ENCODE measurements at regions not wholly inside any gene's neighbourhood (a gene's known extent, or its start where the extent isn't known, plus 50 kb on each side); places are given as distances from the start of the nearest gene placed in this dataset.
"Not testable (repeated sequence)": the region's sequence is repeated elsewhere in the genome, so short reads cannot be mapped to it uniquely, and the experiment has no call there.

DNA sequence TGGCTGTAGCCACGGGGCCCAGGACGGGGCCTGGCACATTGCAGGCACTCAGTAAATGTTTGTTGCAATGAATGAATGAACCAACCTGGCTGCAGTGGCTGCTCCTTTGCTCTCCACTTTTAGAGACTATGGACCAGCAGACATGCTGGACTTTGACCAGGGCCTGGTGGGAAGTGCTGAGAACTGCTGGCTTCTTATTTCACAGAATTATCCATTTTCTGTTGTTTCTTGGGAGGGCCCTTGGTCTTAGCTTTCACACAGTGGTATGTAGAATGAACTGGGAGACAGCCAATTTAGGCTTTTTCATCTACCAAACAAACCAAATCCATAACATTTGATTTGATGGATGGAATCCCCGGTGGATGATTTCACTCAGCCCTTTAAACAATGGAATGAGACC lies 78.0 kb upstream of the LHFPL2 start:
- DNase-seq, result peak; percentile 92

DNA sequence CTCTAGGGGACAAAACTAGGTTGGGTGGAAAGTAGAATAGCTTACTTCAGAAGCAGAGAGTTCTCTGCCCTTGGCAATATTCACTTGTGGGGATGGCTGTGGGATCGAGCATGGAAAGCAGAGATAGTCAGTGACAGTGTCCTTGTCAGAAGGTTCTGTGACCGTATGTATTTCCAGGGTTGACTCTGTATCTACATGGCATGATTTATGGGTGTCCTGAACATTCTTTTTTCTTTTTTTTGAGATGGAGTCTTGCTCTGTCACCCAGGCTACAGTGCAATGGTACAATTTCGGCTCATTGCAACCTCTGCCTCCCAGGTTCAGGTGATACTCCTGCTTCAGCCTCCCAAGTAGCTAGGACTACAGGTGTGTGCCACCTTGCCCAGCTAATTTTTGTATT lies 77.4 kb upstream of the LHFPL2 start:
- DNase-seq, result no peak

DNA sequence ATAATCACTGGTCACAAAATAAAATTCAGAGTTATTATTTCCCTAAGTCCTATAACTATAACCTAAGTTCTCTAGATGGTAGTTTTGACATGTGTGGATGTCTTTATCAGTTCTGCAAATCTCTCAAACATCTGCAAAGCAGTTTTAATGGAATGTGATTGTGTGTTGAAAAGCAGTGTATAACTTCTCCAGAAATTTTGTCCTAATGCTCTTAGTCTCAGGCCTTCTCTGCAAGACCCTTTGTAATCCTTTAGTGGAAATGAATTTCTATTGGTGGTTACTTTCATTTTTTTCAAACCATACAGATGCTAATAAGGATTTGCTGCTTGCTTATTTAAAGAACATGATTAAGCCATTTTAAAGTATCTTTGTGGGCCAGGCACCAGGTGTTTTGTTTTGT lies 75.5 kb upstream of the LHFPL2 start:
- no peak for DNase-seq

DNA sequence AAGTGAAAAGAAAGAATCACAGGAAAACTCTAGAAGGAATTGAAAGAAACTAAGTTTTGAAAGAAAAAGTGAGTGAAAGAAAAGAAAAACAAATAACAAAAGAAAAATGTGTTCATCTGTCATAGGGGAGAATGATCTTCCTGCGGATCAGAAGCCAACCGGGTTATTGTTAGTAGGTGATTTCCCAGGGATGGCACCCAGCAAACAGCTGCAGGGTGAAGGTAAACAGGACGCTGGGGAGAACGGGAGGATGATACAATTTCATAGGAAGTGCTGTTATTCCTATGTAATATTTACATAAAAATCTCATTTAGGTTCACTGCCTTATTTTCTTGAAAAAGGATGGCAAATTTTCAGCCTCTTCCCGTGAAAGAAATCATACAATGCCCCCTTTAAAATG lies 72.4 kb upstream of the LHFPL2 start:
- no peak for DNase-seq

DNA sequence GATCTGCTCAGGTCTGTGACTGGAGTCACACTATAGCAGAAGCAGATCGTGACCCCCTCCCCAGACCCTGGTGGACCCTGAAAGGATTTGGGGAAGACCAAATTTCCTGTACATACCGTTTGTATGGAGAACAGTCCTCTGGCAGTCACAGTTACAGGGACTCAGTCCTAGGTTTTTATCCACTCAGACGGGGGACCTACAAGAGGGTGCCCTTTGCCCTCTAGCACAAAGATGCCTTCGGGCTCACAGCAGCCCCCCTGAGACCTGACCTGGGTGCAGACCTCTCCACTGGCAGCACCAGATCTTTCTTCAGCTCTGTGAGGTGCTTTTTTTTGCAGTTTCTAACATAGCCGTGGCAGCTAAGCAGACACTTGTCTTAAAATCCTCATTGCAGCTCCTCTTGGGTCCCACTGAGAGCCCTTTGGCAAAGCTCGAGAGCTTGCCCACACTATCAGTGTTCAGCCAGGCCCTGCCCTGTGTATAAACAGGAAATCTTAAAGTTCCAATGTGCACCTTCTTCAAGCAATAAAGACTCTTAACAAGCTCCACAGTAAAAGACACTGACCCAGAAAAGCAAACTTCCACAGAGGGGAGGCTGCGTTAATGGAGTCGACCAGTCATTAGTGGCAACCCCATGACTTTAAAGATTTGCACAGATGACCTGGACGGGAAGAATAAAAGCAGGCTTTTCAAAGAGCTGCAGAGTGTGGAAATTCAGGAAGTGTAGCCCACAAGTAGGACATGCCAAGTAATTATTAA lies 71.8 kb upstream of the LHFPL2 start:
- DNase-seq, result no peak

DNA sequence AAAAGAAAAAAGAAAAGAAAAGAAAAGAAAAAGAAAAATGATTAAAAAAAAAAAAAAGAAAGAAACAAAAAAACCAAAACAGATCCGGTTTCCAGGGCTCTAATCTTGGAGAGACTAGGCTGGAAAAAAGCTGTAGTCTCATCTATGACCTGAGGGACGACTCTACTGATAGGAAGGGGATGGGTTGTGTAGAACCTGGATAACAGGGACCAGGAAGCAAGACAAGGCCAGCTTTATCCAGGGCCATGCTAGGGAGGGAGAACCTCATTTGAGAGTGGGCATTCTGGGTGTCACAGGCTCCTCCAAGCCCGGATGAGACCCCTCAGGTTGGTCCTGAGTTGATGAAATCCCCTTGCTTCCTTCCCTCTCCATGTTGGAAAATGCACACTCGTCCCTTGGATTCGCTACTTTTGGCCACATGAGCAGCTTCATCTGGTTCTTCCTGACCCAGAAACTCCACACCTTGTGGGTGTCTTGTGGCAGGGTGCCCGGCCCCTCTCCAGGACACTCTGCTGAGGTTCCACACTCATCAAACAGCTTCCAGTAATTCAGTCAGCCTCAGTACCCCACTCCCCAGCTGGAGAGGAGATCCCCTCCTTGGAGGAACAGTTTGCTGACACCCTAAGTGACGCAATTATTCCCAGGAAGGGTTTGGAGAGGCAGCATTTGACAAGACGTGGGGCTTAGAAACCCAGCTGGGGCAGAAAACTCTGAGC lies 71.1 kb upstream of the LHFPL2 start:
- DNase-seq, result no peak

DNA sequence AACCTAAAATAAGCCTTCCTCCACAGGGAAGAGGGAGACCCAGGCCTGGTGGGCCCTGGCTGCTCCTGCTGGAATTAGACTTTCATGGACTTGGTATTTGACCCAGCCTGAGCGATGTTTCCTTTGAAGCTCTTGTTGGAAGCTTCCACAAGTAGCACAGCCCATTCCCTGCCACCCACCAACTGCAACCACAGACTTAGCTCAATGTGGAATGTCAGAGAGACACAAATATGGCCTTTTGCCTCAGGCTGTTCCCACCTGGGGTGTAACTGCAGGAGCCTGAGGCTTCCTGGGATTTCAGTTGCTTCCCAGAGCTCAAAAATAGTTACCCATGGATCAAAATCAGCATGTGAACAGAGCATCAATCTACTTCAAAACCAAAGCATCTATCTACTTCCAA lies 70.3 kb upstream of the LHFPL2 start:
- DNase-seq, result peak; percentile 53

DNA sequence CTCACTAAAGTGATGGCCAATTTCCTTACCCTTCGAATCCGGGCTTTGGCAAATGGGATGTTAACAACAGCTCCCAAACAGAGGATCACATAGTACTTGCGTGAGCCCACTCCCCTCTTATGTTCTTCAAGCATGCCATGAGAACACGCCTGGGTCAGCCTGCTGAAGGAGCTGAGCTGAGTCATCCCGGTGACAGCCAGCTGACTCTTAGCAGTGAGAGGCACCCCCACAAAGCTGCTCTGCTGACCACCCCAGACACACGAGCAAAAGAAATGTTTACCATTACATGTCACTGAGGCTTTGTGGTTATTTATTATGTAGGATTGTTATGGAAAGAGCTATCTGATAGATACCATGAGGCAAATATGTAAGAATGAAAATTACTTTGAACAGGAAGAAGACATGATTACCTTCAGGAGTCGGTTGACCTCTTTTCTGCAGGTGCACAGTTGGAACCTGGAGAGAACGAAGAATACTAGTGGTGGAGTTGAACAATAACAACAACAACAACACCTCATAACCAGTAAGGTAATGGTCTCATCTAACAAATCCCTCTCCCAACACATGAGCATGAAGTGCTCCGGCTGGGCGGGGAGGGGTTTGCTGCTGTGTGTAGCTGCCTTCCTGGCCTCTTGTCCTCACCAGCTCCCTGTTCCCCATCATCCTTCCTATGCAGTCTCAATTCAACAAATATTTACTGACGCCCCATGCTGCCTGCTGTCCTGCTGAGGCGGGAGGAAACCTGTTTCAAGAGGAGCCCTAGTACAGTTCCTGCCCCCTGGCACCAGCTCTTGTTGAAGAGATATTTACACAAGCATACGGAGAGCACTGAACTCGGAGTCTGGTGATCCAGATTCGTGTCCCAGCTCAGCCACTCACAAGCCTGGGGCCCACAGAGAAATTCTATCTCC lies 69.4 kb upstream of the LHFPL2 start:
- DNase-seq, result peak; percentile 45

DNA sequence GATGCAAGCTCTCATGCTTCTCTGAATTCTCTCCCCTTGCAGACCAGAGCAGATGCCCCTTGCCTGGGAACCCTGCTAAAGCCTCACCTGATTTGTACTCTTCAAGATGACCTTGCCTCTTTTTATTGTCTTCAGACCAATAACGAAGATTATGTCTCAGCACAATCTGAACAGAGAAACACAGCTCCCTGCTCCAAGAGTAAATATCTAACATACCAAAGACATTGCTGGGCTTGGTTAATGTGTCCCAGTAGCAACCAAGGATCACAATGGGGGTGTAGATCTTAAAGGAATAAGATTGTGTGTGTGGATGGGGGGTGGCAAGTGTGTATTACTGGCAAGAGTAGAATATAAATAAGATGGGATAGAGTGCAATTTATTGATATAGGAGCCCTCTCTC lies 67.6 kb upstream of the LHFPL2 start:
- DNase-seq, result peak; percentile 72

DNA sequence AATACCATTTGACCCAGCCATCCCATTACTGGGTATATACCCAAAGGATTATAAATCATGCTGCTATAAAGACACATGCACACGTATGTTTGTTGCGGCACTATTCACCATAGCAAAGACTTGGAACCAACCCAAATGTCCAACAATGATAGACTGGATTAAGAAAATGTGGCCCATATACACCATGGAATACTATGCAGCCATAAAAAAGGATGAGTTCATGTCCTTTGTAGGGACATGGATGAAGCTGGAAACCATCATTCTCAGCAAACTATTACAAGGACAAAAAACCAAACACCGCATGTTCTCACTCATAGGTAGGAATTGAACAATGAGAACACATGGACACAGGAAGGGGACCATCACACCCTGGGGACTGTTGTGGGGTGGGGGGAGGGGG lies 66.8 kb upstream of the LHFPL2 start:
- not testable (repeated sequence) for DNase-seq

DNA sequence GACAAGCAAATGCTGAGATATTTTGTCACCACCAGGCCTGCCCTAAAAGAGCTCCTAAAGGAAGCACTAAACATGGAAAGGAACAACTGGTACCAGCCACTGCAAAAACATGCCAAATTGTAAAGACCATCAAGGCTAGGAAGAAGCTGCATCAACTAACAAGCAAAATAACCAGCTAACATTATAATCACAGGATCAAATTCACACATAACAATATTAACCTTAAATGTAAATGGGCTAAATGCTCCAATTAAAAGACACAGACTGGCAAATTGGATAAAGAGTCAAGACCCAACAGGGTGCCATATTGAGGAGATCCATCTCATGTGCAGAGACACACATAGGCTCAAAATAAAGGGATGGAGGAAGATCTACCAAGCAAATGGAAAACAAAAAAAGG lies 63.1 kb upstream of the LHFPL2 start:
- DNase-seq, result not testable (repeated sequence)

DNA sequence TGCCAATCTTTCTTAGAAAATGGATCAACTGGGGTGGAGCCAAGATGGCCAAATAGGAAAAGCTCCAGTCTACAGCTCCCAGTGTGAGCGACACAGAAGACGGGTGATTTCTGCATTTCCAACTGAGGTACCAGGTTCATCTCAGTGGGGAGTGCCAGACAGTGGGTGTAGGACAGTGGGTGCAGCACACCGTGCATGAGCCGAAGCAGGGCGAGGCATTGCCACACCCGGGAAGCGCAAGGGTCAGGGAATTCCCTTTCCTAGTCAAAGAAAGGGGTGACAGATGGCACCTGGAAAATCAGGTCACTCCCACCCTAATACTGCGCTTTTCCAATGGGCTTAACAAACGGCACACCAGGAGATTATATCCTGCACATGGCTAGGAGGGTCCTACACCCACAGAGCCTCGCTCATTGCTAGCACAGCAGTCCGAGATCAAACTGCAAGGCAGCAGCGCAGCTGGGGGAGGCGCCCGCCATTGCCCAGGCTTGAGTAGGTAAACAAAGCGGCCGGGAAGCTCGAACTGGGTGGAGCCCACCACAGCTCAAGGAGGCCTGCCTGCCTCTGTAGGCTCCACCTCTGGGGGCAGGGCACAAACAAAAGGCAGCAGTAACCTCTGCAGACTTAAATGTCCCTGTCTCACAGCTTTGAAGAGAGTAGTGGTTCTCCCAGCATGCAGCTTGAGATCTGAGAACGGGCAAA lies 61.3 kb upstream of the LHFPL2 start:
- not testable (repeated sequence) for DNase-seq

DNA sequence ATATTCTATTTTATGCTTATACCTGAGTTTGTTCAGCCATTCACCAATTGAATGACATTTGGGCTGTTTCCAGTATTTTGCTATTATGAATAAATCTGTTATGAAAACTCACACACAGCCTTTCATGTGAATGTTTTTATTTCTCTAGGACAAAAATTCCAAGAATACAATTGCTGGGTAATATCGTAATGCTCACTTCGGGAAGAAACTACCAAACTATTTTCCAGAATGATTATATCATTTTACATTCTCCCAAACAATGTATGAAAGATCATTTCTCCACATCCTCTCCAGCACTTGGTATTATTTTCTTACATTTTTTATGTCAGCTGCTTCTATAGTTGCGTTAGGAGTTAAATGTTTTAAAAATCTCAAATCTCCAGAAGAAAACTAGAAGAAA lies 58.3 kb upstream of the LHFPL2 start:
- peak; percentile 79 for DNase-seq

DNA sequence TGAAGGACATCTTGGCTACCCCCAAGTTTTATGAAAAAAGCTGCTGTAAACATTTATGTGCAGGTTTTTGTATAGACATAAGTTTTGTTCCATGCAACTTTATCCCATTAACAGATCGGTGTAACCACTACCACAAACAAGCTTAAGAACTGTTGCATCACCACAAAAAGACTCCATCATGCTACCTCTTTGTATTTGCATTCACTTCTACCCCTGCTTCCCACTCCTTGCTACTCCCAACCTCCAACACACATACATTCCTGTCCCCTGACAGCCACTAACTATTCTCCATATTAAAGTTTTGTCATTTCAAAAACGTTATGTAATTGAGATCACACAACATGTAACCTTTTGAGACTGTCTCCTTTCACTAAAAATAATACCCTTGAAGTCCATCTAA lies 57.8 kb upstream of the LHFPL2 start:
- peak; percentile 56 for DNase-seq

DNA sequence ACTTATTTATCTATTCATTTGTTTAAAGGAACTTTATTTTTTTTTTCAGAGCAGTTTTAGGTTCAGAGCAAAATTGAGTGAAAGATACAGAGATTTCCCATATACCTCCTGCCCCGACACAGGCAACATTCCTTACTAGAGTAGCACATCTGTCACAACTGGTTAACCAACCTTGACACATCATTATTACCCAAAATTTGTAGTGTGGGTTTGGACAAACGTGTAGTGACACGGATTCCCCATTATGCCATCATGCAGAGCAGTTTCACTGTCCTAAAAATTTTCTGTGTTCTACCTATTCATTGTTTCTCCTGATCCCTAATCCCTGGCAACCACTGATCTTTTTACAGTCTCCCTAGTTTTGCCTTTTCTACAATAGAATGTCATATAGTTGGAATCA lies 57.3 kb upstream of the LHFPL2 start:
- no peak for DNase-seq

DNA sequence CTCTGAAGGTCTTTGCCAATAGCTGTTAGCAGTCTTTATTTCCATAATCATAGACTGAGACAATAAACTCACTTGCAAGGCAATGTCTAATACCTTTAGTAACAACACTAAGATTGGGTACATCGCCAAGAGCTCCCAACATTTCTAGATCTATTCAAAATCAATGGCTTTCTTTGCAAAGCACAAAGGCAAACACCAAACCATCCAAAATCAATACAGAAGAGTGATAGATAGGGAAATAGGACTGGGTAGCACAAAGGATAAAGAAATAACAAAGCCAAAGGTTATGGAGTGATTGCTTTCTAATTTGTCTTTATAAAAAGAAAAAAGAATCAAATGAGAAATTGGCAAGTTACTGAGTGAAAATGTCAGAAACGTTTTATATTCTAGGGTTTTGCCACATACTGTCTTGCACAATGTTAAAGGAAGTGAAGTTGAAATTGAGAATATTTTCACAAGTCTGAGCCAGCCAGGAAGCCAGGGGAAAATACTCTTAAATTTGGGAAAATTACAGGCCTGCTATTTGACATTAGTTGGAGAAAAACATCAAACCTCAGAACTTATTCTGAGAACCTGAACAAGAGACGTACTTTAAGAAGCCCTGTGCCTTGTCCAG lies 53.3 kb upstream of the LHFPL2 start:
- DNase-seq, result no peak

DNA sequence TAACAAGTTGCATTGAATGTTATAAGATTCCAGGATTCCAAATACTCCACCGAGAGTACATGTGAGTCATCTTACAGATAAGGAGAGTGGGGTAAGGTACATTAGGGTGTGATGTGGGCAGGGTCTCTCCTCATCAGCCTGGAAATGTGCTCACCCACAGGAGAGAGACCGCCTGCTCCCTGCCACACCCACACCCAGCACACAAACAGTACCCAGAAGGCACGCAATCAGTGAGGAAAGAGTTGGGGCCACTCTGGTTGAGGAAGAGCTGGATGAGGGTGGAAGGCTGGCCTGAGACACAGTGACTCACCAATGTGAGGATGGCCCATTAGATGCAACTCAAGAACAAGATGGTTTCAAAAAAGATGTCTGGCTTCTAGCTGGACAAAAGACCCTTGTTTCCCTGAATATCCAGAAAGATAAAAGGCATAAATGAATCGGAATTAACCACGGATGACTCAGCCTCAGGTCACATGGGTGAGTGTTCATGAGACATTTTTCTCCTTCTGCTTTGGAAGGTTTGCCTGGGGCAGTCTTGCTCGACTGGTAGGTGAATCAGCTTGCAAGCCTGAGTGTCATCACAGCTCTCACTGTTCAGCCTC lies 51.1 kb upstream of the LHFPL2 start:
- peak; percentile 83 for DNase-seq

DNA sequence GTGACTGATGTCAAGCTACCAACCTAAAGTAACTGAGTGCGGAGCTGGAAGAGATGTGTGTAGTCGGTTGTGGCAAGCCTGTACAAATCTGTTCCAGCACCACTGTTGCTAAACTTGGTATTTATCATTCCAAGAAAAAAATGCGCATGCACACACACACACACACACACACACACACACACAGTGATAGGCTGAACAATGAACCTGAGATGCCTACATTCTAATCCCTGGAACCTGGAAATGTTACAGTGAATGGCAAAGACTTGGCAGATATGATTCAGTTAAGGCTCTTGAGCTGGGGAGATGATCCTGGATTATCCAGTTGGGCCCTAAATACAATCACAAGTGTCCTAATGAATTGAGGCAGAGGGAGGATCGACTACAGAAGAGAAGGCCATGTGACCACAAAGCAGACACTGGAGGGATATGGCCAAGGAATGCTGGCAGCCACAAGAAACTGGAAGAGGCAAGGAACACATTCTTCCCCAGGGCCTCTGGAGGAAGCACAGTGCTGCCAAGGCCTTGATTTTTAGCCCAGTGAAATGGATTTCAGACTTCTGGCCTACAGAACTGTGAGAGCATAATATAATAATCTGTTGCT lies 49.7 kb upstream of the LHFPL2 start:
- peak; percentile 83 for DNase-seq
